Astrocyte (in vitro differentiated cells and primary cell): ENCODE measurements at regions not wholly inside any gene's neighbourhood (a gene's known extent, or its start where the extent isn't known, plus 50 kb on each side); places are given as distances from the start of the nearest gene placed in this dataset.

ENCODE experiments used
- DNase-seq: peaks from one replicate; pipeline ENCODE4 v3.0.0-alpha.2; 2010; ENCODE audit warnings: low read depth
- FAIRE-seq: peaks from 2 replicates; lab custom pipeline; 2011; peaks lifted over from hg19 to GRCh38; lab: Jason Lieb, UNC
- H2AFZ ChIP-seq: 2 replicates; pipeline ENCODE4 v1.6.0; 2012; ENCODE audit warnings: low read depth, low read length, inconsistent platforms
- H3K27ac ChIP-seq: 2 replicates; pipeline ENCODE4 v1.5.1; 2011; ENCODE audit warnings: low read depth, low read length, inconsistent platforms
- H3K27me3 ChIP-seq: 2 replicates; pipeline ENCODE4 v1.6.0; 2011; ENCODE audit warnings: low read length, inconsistent platforms; ENCODE audit not compliant: insufficient read depth
- H3K36me3 ChIP-seq: 2 replicates; pipeline ENCODE4 v1.5.1; 2011; ENCODE audit warnings: low read length, inconsistent platforms; ENCODE audit not compliant: insufficient read depth
- H3K4me1 ChIP-seq: 2 replicates; pipeline ENCODE4 v1.5.1; 2011; ENCODE audit warnings: low read length, inconsistent platforms; ENCODE audit not compliant: insufficient read depth
- H3K4me2 ChIP-seq: 2 replicates; pipeline ENCODE4 v1.6.0; 2012; ENCODE audit warnings: low read length, inconsistent platforms
- H3K4me3 ChIP-seq: 2 replicates; pipeline ENCODE4 v1.5.1; 2011; ENCODE audit warnings: low read depth, mild to moderate bottlenecking, low read length, inconsistent platforms; ENCODE audit not compliant: insufficient read depth
- H3K79me2 ChIP-seq: 2 replicates; pipeline ENCODE4 v1.6.0; 2012; ENCODE audit warnings: mild to moderate bottlenecking, low read length, inconsistent platforms; ENCODE audit not compliant: insufficient read depth
- H3K9ac ChIP-seq: 2 replicates; pipeline ENCODE4 v1.6.0; 2012; ENCODE audit warnings: mild to moderate bottlenecking, low read length, inconsistent platforms
- H3K9me3 ChIP-seq: 2 replicates; pipeline ENCODE4 v1.5.1; 2012; ENCODE audit warnings: low read depth, mild to moderate bottlenecking, low read length, inconsistent platforms; ENCODE audit not compliant: insufficient read depth
- H4K20me1 ChIP-seq: 2 replicates; pipeline ENCODE4 v1.6.0; 2012; ENCODE audit warnings: low read length, inconsistent platforms; ENCODE audit not compliant: insufficient read depth
- H3K27ac Mint-ChIP-seq: one replicate; pipeline ENCODE4 v1.8.0; 2021; ENCODE audit warnings: mild to moderate bottlenecking, mixed read lengths; ENCODE audit not compliant: unreplicated experiment
- H3K27me3 Mint-ChIP-seq: one replicate; pipeline ENCODE4 v1.8.0; 2021; ENCODE audit warnings: low read depth, mixed read lengths; ENCODE audit not compliant: unreplicated experiment
- H3K36me3 Mint-ChIP-seq: one replicate; pipeline ENCODE4 v1.8.0; 2021; ENCODE audit warnings: low read depth, mixed read lengths; ENCODE audit not compliant: unreplicated experiment
- H3K4me1 Mint-ChIP-seq: one replicate; pipeline ENCODE4 v1.8.0; 2021; ENCODE audit warnings: low read depth, mixed read lengths; ENCODE audit not compliant: unreplicated experiment
- H3K4me3 Mint-ChIP-seq: one replicate; pipeline ENCODE4 v1.8.0; 2021; ENCODE audit warnings: mild to moderate bottlenecking, moderate library complexity, mixed read lengths; ENCODE audit not compliant: unreplicated experiment
- H3K9me3 Mint-ChIP-seq: one replicate; pipeline ENCODE4 v1.8.0; 2021; ENCODE audit warnings: mild to moderate bottlenecking, mixed read lengths; ENCODE audit not compliant: unreplicated experiment
- CTCF ChIP-seq: IDR thresholded peaks from 2 replicates; pipeline ENCODE4 v1.5.1; 2011; ENCODE audit warnings: low read depth, mild to moderate bottlenecking, inconsistent platforms, low read length, moderate library complexity; ENCODE audit not compliant: insufficient read depth
- EZH2 ChIP-seq: IDR thresholded peaks from 2 replicates; pipeline ENCODE4 v1.6.1; 2012; ENCODE audit warnings: mild to moderate bottlenecking, low read length, inconsistent platforms; ENCODE audit not compliant: insufficient read depth

- H3K9me3 Mint-ChIP-seq: no peaks in the 10 kb centered on the region
- no peak overlapping the region for H3K4me3 Mint-ChIP-seq
- H3K4me2 ChIP-seq: no peak overlapping the region
- no peak for DNase-seq
- H3K4me3 ChIP-seq: no peak overlapping the region
- H3K79me2 ChIP-seq: no peaks in the 10 kb centered on the region
- H3K9ac ChIP-seq: no peak overlapping the region
- H3K27ac Mint-ChIP-seq: no peak overlapping the region
- no peaks in the 10 kb centered on the region for H3K27me3 Mint-ChIP-seq
- H4K20me1 ChIP-seq: no peaks in the 10 kb centered on the region
- no peaks in the 10 kb centered on the region for H3K36me3 ChIP-seq
- no peaks in the 10 kb centered on the region for H3K4me1 Mint-ChIP-seq
- no peak overlapping the region for H3K27ac ChIP-seq
- H3K27me3 ChIP-seq: no peaks in the 10 kb centered on the region
- no peaks in the 10 kb centered on the region for H3K36me3 Mint-ChIP-seq
- H3K9me3 ChIP-seq: no peaks in the 10 kb centered on the region
- no peaks in the 10 kb centered on the region for H3K4me1 ChIP-seq
- TF ChIP-seq EZH2 (no peak), CTCF (no peak)
- no peak for FAIRE-seq
- H2AFZ ChIP-seq: no peak overlapping the region
Measured at GRCh38 chr10:107434201-107434600, 269.7 kb upstream of the SORCS1 start.

DNA sequence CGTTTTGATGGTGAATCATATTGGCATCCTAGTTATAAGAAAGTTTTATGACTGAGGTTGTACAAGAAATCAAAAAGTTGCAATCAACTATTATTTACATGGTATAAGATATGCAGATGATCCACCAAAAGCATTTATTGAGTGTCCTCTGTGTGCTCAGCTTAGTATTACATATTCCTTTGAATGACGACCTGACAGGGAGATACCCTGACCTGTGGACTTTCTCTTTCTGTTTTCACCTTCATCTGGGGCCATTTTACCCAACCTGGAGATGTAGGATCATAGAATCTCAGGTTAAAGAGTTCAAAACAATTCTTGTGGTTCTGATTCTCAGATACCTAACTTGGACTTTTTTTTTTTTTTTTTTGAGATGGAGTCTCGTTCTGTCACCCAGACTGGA is 269.1 kb upstream of the SORCS1 start:
- no peak for DNase-seq
- Histone ChIP-seq H4K20me1 (no peaks in the 10 kb centered on the region), H2AFZ (no peak overlapping the region), H3K79me2 (no peaks in the 10 kb centered on the region), H3K4me1 (no peaks in the 10 kb centered on the region), H3K4me2 (no peak overlapping the region), H3K9ac (no peak overlapping the region), H3K27ac (no peak overlapping the region), H3K9me3 (no peaks in the 10 kb centered on the region), H3K27me3 (no peaks in the 10 kb centered on the region), H3K4me3 (no peak overlapping the region), H3K36me3 (no peaks in the 10 kb centered on the region)
- no peak overlapping the region for H3K27ac Mint-ChIP-seq
- peaks cover 3% of the 10 kb centered on the region for H3K27me3 Mint-ChIP-seq
- TF ChIP-seq EZH2 (no peak), CTCF (no peak)
- no peaks in the 10 kb centered on the region for H3K9me3 Mint-ChIP-seq
- FAIRE-seq: no peak
- H3K4me1 Mint-ChIP-seq: no peaks in the 10 kb centered on the region
- no peak overlapping the region for H3K4me3 Mint-ChIP-seq
- H3K36me3 Mint-ChIP-seq: no peaks in the 10 kb centered on the region

- H2AFZ ChIP-seq: no peak overlapping the region
- Mint-ChIP-seq H3K9me3 (no peaks in the 10 kb centered on the region), H3K36me3 (no peaks in the 10 kb centered on the region), H3K4me3 (no peak overlapping the region), H3K27me3 (peaks cover 3% of the 10 kb centered on the region), H3K4me1 (no peaks in the 10 kb centered on the region), H3K27ac (no peak overlapping the region)
- H3K27ac ChIP-seq: no peak overlapping the region
- H3K4me3 ChIP-seq: no peak overlapping the region
- FAIRE-seq: no peak
- no peaks in the 10 kb centered on the region for H4K20me1 ChIP-seq
- H3K79me2 ChIP-seq: no peaks in the 10 kb centered on the region
- TF ChIP-seq EZH2 (no peak), CTCF (no peak)
- H3K9me3 ChIP-seq: no peaks in the 10 kb centered on the region
- no peak for DNase-seq
- H3K27me3 ChIP-seq: no peaks in the 10 kb centered on the region
- no peaks in the 10 kb centered on the region for H3K36me3 ChIP-seq
- H3K9ac ChIP-seq: no peak overlapping the region
- no peak overlapping the region for H3K4me2 ChIP-seq
- H3K4me1 ChIP-seq: no peaks in the 10 kb centered on the region
Measured at GRCh38 chr10:107430446-107430845, 265.9 kb upstream of the SORCS1 start.
